ENCODE measurements at regions not wholly inside any gene's neighbourhood (a gene's known extent, or its start where the extent isn't known, plus 50 kb on each side); places are given as distances from the start of the nearest gene placed in this dataset.
"Not testable (repeated sequence)": the region's sequence is repeated elsewhere in the genome, so short reads cannot be mapped to it uniquely, and the experiment has no call there.

DNA sequence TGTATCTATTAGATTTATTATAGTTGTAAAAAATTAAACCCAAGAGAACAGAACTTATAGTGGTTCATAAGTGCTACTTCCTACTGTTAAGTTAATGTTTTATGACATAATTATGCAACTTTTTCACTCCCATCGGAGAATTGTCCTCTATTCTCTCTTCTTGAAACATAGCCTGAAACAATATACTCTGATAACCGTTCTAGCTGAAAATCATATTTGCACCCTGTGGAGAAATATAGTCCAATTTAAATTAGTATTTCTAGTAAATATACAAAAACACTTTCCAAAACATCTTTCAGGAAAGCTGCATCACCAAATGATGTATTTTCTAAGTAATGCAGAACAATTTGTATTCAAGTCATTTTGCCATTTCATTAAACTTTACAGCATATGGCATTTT lies 586.4 kb downstream of the PRR32 start:
- DNase-seq: no peak

- DNase-seq: no peak
These were observed 584.6 kb downstream of the PRR32 start for GRCh38 chrX:127404161-127404560.

GRCh38 chrX:127400231-127400630 lies 580.7 kb downstream of the PRR32 start:
- not testable (repeated sequence) for DNase-seq

- no peak for DNase-seq
These were observed 570.8 kb downstream of the PRR32 start for GRCh38 chrX:127390316-127390715.

GRCh38 chrX:127389900-127390299 lies 570.4 kb downstream of the PRR32 start:
- DNase-seq: no peak

Data from NCI-H2029 (cell line).